AG08395 (cell line): ENCODE measurements at regions not wholly inside any gene's neighbourhood (a gene's known extent, or its start where the extent isn't known, plus 50 kb on each side); places are given as distances from the start of the nearest gene placed in this dataset.
"Not testable (repeated sequence)": the region's sequence is repeated elsewhere in the genome, so short reads cannot be mapped to it uniquely, and the experiment has no call there.

Experiments used
- DNase-seq: peaks from one replicate; pipeline ENCODE4 v3.0.0; 2012; ENCODE audit warnings: mixed read lengths, low spot score

GRCh38 chr14:48261436-48261835 lies 586.0 kb upstream of the MDGA2 start:
- DNase-seq, result no peak

DNA sequence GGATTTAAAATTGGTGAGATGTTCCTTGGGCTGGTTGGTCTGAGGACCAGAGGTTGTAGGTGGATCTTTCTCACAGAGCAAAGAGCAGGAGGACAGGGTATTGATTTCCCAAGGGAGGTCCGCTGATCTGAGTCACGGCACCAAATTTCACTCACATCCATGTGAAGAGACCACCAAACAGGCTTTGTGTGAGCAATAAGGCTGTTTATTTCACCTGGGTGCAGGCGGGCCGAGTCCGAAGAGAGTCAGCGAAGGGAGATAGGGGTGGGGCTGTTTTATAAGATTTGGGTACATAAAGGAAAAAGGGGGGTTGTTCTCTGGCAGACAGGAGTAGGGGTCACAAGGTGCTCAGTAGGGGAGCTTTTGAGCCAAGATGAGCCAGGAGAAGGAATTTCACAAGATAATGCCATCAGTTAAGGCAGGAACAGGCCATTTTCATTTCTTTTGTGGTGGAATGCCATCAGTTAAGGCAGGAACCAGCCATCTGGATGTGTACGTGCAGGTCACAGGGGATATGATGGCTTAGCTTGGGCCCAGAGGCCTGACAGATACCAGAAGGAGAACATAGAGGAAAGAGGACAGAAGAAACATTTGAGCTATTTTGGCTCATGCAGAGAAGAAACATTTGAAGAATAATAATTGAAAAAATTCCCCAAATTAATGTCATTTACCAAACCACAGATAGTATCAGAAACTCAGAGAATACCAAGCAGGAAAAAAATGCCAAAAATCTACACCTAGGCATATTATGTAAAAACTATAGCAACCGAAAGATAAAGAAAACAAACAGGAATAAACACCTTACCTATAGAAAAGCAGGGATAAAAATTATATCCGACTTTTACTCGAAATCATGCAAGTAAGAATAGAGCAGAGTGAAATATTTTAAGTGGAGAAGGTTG lies 585.2 kb upstream of the MDGA2 start:
- DNase-seq, result not testable (repeated sequence)

- not testable (repeated sequence) for DNase-seq
These were observed 584.5 kb upstream of the MDGA2 start for GRCh38 chr14:48259876-48260275.

GRCh38 chr14:48259232-48259631 lies 583.8 kb upstream of the MDGA2 start:
- DNase-seq, result not testable (repeated sequence)

- DNase-seq, result not testable (repeated sequence)
These were observed 583.3 kb upstream of the MDGA2 start for GRCh38 chr14:48258703-48259102.

DNA sequence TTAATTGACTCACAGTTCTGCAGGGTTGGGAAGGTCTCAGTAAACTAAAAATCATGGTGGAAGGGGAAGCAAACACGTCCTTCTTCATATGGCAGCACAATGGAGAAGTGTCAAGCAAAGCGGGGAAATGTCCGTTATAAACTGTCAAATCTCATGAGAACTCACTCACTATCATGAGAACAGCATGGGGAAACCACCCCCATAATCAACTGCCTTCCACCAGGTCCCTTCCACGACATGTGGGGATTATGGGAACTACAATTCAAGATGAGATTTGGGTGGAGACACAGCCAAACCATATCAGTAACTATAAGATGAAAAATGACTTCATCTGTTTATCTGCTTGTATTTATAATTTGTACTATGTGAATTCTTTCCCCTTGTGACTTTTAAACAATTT lies 577.6 kb upstream of the MDGA2 start:
- DNase-seq, result no peak

DNA sequence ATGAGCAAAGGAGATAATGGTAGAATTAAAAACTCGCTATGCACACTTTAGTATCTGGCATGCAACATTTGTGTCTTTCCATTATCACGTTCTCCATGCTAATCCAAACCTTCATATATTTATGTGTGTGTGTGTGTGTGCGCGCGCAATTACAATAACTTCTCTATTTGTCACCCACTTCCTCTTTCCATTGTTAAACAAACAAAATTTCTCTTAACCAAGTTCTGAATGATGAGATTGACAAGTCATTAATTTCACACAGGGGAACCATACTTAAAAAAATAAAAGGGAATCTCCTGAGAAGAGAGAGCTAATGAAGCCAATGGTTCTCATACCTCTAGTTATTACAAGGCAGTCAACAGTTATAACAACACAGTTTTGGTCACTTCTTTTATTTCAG lies 575.9 kb upstream of the MDGA2 start:
- DNase-seq, result no peak

DNA sequence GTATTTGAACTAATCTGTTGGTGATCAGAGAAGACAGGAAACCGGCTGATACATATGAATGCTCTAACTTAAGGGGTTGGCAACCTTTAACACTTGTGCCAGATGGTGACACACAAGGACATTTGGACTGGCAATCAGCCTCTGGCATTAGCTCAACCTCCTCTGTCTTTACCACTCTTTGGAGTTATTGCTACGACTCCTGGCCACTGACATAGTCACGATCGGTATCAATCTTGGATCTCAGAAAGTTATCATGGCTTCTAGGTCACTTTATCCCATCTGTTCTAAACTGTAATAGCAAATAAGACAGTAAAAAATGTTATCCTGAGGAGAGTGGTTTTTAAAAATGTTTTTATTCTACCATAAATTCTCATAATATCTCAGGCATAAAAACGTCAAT lies 575.2 kb upstream of the MDGA2 start:
- no peak for DNase-seq

GRCh38 chr14:48247977-48248376 lies 572.6 kb upstream of the MDGA2 start:
- DNase-seq, result no peak

GRCh38 chr14:48243900-48244299 lies 568.5 kb upstream of the MDGA2 start:
- DNase-seq, result no peak

DNA sequence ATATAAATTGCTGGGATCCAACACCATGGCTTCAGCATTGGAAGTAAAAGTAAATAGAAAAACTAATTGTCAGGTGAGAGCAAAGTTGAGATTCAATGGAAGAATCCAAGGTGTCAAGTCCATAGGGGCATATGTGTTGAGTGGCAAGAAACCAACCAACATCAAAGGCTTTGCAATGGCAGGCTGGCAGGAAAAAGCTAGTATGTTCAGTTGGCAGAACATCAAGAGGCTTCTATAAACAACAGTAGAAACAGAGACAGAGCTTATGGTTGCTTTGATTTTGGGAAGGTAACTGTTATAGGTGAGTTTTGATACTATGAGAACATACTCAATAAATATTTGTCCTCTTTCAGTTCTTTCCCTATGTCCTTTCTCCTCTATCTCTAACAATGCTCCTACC lies 553.7 kb upstream of the MDGA2 start:
- no peak for DNase-seq

DNA sequence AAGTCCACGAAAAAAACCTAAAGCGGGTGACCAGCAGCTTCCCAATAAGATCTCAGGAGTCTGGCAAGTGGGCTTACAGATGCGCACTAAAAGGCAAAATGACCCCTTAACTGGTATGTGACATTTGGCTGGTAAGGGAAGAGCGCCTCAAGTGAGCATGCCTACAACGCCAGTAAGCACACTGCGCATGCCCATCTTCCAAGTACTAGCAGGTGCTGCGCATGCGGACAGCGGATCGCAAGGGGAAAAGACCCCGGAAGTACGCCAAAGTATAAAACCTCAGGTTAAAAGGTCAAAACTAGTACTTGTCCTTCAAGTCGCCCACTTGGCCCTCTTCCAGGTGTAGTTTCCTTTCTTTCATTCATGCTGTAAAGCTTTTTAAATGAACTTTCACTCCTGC lies 518.5 kb upstream of the MDGA2 start:
- DNase-seq, result no peak

GRCh38 chr14:48149624-48150023 lies 474.2 kb upstream of the MDGA2 start:
- not testable (repeated sequence) for DNase-seq

GRCh38 chr14:48140804-48141203 lies 465.4 kb upstream of the MDGA2 start:
- no peak for DNase-seq

DNA sequence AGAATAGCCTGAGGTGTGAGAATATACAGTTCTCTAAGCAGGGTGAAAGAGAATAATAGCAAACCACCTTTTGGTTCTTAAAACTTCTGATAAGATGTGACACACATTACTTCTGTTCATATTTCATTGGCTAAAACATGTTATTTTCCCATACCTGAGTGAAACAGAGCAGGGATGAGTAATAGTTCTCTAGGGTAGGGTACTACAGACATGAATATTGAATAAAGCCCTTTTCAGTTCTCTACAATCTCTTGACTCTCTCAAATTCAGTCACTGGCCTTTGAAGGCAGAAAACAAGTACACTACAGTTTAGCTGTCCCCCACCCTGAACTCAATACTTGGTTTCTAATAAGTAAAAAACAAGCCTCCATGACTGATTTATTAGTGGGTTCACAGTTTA lies 454.1 kb upstream of the MDGA2 start:
- no peak for DNase-seq

DNA sequence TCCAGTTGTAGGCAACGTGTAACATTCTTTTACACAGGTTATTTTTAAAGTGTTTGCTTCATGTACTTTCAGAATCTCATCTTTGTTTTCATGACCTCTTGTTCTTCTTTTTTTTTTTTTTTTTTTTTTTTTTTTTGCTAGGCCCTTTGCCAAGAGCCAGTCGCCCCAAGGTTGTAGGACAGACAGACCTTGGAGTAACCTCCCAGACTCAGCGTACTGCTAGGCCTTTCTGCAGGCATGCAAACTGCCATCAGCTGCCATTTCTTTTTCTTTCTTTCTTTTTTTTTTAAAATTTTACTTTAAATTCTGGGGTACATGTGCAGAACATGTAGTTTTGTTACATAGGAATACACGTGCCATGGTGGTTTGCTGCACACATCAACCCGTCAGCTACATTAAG lies 452.3 kb upstream of the MDGA2 start:
- no peak for DNase-seq

DNA sequence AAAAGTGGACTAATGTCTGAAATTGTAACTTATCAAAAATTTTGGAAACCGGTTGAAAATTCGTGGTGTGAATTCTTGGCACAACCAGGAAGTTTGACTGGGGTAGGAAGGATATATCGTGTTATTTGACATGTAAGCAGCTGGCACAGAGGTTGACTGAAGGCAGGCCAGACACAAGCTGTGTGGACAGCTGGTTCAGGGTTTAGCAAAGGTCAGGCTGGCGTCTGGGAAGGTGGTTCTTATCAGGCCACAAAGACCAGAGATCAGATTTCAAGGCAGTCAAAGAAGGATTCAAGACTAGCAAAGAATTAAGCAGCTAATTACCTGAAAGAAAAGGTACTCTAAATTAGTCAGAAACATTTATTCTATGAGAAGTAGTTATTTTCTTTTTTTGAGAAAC lies 450.2 kb upstream of the MDGA2 start:
- no peak for DNase-seq

GRCh38 chr14:48113713-48114112 lies 438.3 kb upstream of the MDGA2 start:
- DNase-seq, result no peak

GRCh38 chr14:48111151-48111550 lies 435.7 kb upstream of the MDGA2 start:
- no peak for DNase-seq

DNA sequence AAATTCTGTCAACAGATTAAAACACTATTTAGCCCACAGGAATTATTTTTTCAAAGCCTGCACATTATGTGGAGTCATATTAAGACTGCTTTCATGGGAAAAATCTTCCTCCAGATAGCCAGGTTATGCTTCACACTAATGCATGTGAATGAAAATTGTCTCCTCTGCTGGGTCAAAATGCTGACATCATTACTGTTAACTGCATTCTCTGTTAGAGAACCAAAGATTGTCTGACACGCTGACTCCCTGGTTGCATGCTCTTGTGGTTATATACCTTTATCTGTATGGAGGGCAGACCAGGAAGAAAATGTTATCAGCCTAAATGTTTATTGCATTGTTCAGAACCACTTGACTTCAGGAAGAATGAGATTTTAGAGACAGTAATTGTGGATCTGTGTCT lies 432.2 kb upstream of the MDGA2 start:
- no peak for DNase-seq

- no peak for DNase-seq
These were observed 421.5 kb upstream of the MDGA2 start for GRCh38 chr14:48096897-48097296.

DNA sequence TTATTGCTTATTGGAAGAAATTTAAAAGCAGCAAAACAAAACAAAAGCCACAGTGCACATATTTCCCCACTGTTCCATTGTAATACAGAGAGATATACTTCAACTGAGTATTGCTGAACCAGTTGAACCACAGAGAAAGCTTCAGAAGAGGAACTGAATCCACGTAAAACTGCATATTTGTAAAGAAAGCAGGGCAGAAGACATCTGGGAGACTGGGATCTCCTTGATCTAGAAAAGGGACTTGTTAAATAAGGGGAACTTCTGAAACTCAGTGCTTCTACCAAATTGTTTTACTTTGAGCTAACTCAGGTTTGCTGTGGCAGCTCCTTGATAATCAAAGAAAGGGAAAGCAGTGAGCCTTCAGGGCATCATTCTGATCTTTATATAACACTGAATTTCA lies 411.1 kb upstream of the MDGA2 start:
- DNase-seq, result no peak

- no peak for DNase-seq
These were observed 400.1 kb upstream of the MDGA2 start for GRCh38 chr14:48075487-48075886.

GRCh38 chr14:48052973-48053372 lies 377.6 kb upstream of the MDGA2 start:
- DNase-seq, result no peak
